ENCODE measurements at regions not wholly inside any gene's neighbourhood (a gene's known extent, or its start where the extent isn't known, plus 50 kb on each side); places are given as distances from the start of the nearest gene placed in this dataset.

DNA sequence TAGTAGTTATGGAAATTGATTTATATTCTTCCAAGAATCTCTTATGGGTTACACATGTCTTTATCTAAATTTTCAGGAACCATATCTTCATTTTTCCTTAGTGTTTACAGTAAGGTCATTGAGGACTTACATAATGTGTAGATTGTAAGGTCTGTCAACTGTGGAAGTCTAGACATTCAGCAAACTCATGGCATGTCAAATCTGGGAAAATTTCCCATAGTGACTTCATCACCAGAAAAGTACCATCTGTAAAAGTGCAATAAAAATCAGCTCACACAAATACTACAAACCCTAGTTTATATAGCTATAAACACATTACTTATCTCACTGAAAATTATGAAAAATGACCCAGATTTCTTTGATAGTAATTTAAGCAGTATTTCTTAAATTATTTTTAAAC lies 419.4 kb downstream of the MTRR start:
- no peak for TF ChIP-seq POLR2AphosphoS5 (IDR thresholded peaks at IDR 0.05; ENCODE audit: insufficient read depth in 1 of 2, low read depth in 1 of 2)
- TF ChIP-seq CTCF (IDR thresholded peaks at IDR 0.05): no peak
- no peak for TF ChIP-seq POLR2A (IDR thresholded peaks at IDR 0.05)
